H1 (cell line): ENCODE measurements at regions not wholly inside any gene's neighbourhood (a gene's known extent, or its start where the extent isn't known, plus 50 kb on each side); places are given as distances from the start of the nearest gene placed in this dataset.

Experiments
- CTCF ChIA-PET: fragments of 300-600 bp; sonication (Branson Sonifier 250); formaldehyde crosslinking; loops from one replicate; lab custom pipeline; 2021; ENCODE audit not compliant: partially characterized antibody; lab: Charles Lee
- POLR2A ChIA-PET: fragments of 300-600 bp; sonication (Branson Sonifier 250); formaldehyde crosslinking; loops from one replicate; lab custom pipeline; 2021; ENCODE audit warnings: inconsistent platforms; ENCODE audit not compliant: partially characterized antibody; lab: Charles Lee
- DNase-seq, 2 experiments: peaks; one replicate each; pipeline versions ENCODE4 v3.0.0 to v3.0.0-alpha.2; 2010 to 2022; ENCODE audit warnings: low spot score in 2 of 2, low read depth in 1 of 2, mixed read lengths in 1 of 2
- FAIRE-seq: peaks from 2 replicates; lab custom pipeline; 2011; peaks lifted over from hg19 to GRCh38; lab: Jason Lieb, UNC
- H2AFZ ChIP-seq: 2 replicates; pipeline ENCODE4 v1.8.1; 2012; ENCODE audit warnings: low read length, inconsistent platforms
- H2AK5ac ChIP-seq: 2 replicates; pipeline ENCODE4 v1.6.1; 2013; ENCODE audit warnings: low read depth, low read length
- H2BK120ac ChIP-seq: replicated peaks from 2 replicates; pipeline ENCODE3; 2013; ENCODE audit warnings: low read depth, low read length, inconsistent platforms
- H2BK12ac ChIP-seq: 2 replicates; pipeline ENCODE4 v1.6.1; 2013; ENCODE audit warnings: low read depth, low read length
- H2BK15ac ChIP-seq: 2 replicates; pipeline ENCODE4 v1.6.1; 2013; ENCODE audit warnings: low read length
- H2BK20ac ChIP-seq: 2 replicates; pipeline ENCODE4 v1.6.1; 2013; ENCODE audit warnings: low read length
- H2BK5ac ChIP-seq: 2 replicates; pipeline ENCODE4 v1.6.1; 2013; ENCODE audit warnings: low read depth, low read length
- H3K14ac ChIP-seq: 2 replicates; pipeline ENCODE4 v1.6.1; 2013; ENCODE audit warnings: inconsistent platforms; ENCODE audit not compliant: insufficient read length
- H3K18ac ChIP-seq: 2 replicates; pipeline ENCODE4 v1.6.1; 2013; ENCODE audit warnings: low read length; ENCODE audit errors: extremely low read depth
- H3K23ac ChIP-seq: 2 replicates; pipeline ENCODE4 v1.6.1; 2013; ENCODE audit warnings: inconsistent platforms; ENCODE audit not compliant: insufficient read length
- H3K23me2 ChIP-seq: 2 replicates; pipeline ENCODE4 v1.6.1; 2013; ENCODE audit warnings: low read depth, low read length
- H3K27ac ChIP-seq: 2 replicates; pipeline ENCODE4 v1.6.1; 2011; ENCODE audit warnings: low read depth, low read length, inconsistent platforms
- H3K27me3 ChIP-seq, 4 experiments: replicated peaks in 1 of 4; 1 replicate in 1 of 4; 2 replicates in 3 of 4; pipeline versions ENCODE4 v1.6.1 to v1.8.1; 2011 to 2013; ENCODE audit warnings: low read length in 3 of 4, mild to moderate bottlenecking in 3 of 4, inconsistent platforms in 2 of 4, mixed read lengths in 2 of 4, moderate library complexity in 1 of 4; ENCODE audit not compliant: control insufficient read depth in 3 of 4, insufficient read depth in 3 of 4; ENCODE audit errors: extremely low read depth in 1 of 4
- H3K36me3 ChIP-seq, 4 experiments: 2 replicates each; pipeline versions ENCODE4 v1.6.1 to v1.8.1; 2011 to 2013; ENCODE audit warnings: mild to moderate bottlenecking in 4 of 4, low read length in 3 of 4, moderate library complexity in 2 of 4, control low read depth in 1 of 4, inconsistent platforms in 1 of 4; ENCODE audit not compliant: insufficient read depth in 4 of 4, control insufficient read depth in 2 of 4
- H3K4ac ChIP-seq: replicated peaks from 2 replicates; pipeline ENCODE3; 2013; ENCODE audit warnings: low read length, low read depth, mixed read lengths, inconsistent platforms; ENCODE audit not compliant: insufficient read length
- H3K4me1 ChIP-seq, 4 experiments: replicated peaks in 1 of 4; 1 replicate in 1 of 4; 2 replicates in 3 of 4; pipeline versions ENCODE4 v1.6.1 to v1.8.1; 2011 to 2013; ENCODE audit warnings: low read length in 3 of 4, inconsistent platforms in 2 of 4, mixed read lengths in 1 of 4; ENCODE audit not compliant: insufficient read depth in 4 of 4, control insufficient read depth in 3 of 4
- H3K4me2 ChIP-seq, 2 experiments: 2 replicates each; pipeline versions ENCODE4 v1.6.1 to v1.8.1; 2011 to 2013; ENCODE audit warnings: low read depth in 2 of 2, low read length in 2 of 2, control low read depth in 1 of 2, inconsistent platforms in 1 of 2, mild to moderate bottlenecking in 1 of 2; ENCODE audit not compliant: insufficient read depth in 1 of 2
- H3K4me3 ChIP-seq, 4 experiments: fragments of 200-600, 300-600 bp in 1 of 4; sonication (generic), shearing (Covaris generic), sonication (Bioruptor Twin) in 1 of 4; 2 replicates each; pipeline versions ENCODE4 v1.5.1 to v1.8.1; 2011 to 2016; ENCODE audit warnings: low read length in 4 of 4, low read depth in 3 of 4, control low read depth in 2 of 4, inconsistent platforms in 2 of 4, mild to moderate bottlenecking in 2 of 4, mixed read lengths in 1 of 4, moderate library complexity in 1 of 4; ENCODE audit not compliant: insufficient read depth in 2 of 4; ENCODE audit errors: extremely low read depth in 1 of 4
- H3K56ac ChIP-seq: replicated peaks from 2 replicates; pipeline ENCODE3; 2013; ENCODE audit warnings: low read depth, mild to moderate bottlenecking, mixed read lengths, low read length, inconsistent platforms; ENCODE audit not compliant: insufficient read length
- H3K79me1 ChIP-seq: 2 replicates; pipeline ENCODE4 v1.6.1; 2013; ENCODE audit warnings: low read depth, low read length, control low read depth
- H3K79me2 ChIP-seq, 2 experiments: 2 replicates each; pipeline versions ENCODE4 v1.6.1 to v1.8.1; 2012 to 2013; ENCODE audit warnings: low read length in 2 of 2, mild to moderate bottlenecking in 2 of 2, inconsistent platforms in 1 of 2; ENCODE audit not compliant: insufficient read depth in 2 of 2, control insufficient read depth in 1 of 2
- H3K9ac ChIP-seq, 4 experiments: replicated peaks in 1 of 4; 1 replicate in 1 of 4; 2 replicates in 3 of 4; pipeline versions ENCODE4 v1.6.1 to v1.8.1; 2011 to 2013; ENCODE audit warnings: low read depth in 3 of 4, low read length in 3 of 4, control low read depth in 2 of 4, mild to moderate bottlenecking in 2 of 4, moderate library complexity in 2 of 4, inconsistent platforms in 1 of 4; ENCODE audit errors: extremely low read depth in 1 of 4
- H3K9me3 ChIP-seq, 2 experiments: 2 replicates each; pipeline versions ENCODE4 v1.6.1 to v1.8.1; 2012 to 2013; ENCODE audit warnings: mild to moderate bottlenecking in 2 of 2, moderate library complexity in 2 of 2, control low read depth in 1 of 2, inconsistent platforms in 1 of 2, low read depth in 1 of 2, low read length in 1 of 2, mixed read lengths in 1 of 2; ENCODE audit not compliant: insufficient read depth in 2 of 2
- H4K20me1 ChIP-seq, 2 experiments: replicated peaks in 1 of 2; 2 replicates each; pipeline versions ENCODE3 to v1.8.1; 2011 to 2013; ENCODE audit warnings: inconsistent platforms in 2 of 2, low read length in 2 of 2, mild to moderate bottlenecking in 1 of 2; ENCODE audit not compliant: insufficient read depth in 2 of 2, control insufficient read depth in 1 of 2
- H4K5ac ChIP-seq: 2 replicates; pipeline ENCODE4 v1.6.1; 2013; ENCODE audit warnings: low read length, low read depth, mixed read lengths, inconsistent platforms; ENCODE audit not compliant: insufficient read length
- H4K8ac ChIP-seq: 2 replicates; pipeline ENCODE4 v1.8.0; 2013; ENCODE audit warnings: mild to moderate bottlenecking, moderate library complexity, low read length, inconsistent platforms; ENCODE audit not compliant: insufficient read depth; ENCODE audit errors: extremely low read depth
- H4K91ac ChIP-seq: replicated peaks from 2 replicates; pipeline ENCODE3; 2013; ENCODE audit warnings: low read length, mixed read lengths, inconsistent platforms; ENCODE audit not compliant: insufficient read length
- ASH2L ChIP-seq: fragments of 200-600, 300-600 bp; sonication (generic); IDR thresholded peaks from one replicate; pipeline ENCODE4 v1.7.1; 2017; ENCODE audit warnings: low read length
- ATF2 ChIP-seq: IDR thresholded peaks from 2 replicates; pipeline ENCODE4 v1.6.1; 2012; ENCODE audit warnings: low read length, inconsistent platforms
- BRCA1 ChIP-seq: IDR thresholded peaks from 2 replicates; pipeline ENCODE4 v1.6.1; 2012; ENCODE audit warnings: low read depth, low read length, improper control_type of control experiment
- CHD2 ChIP-seq: IDR thresholded peaks from 2 replicates; pipeline ENCODE4 v1.6.1; 2012; ENCODE audit warnings: low read length, improper control_type of control experiment
- EGR1 ChIP-seq: IDR thresholded peaks from 2 replicates; pipeline ENCODE4 v1.6.1; 2011; ENCODE audit warnings: low read depth, low read length, borderline replicate concordance
- GTF2F1 ChIP-seq: IDR thresholded peaks from 2 replicates; pipeline ENCODE4 v1.6.1; 2012; ENCODE audit warnings: low read depth, low read length, improper control_type of control experiment, borderline replicate concordance
- HDAC6 ChIP-seq: IDR thresholded peaks from one replicate; pipeline ENCODE4 v1.7.1; 2012; ENCODE audit warnings: low read depth, mild to moderate bottlenecking, inconsistent platforms, low read length, moderate library complexity
- POLR2AphosphoS5 ChIP-seq: IDR thresholded peaks from 2 replicates; pipeline ENCODE4 v1.6.1; 2011; ENCODE audit warnings: low read depth, low read length
- POU5F1 ChIP-seq: IDR thresholded peaks from 2 replicates; pipeline ENCODE4 v1.6.1; 2011; ENCODE audit warnings: low read depth, mild to moderate bottlenecking, low read length, moderate library complexity
- RFX5 ChIP-seq: IDR thresholded peaks from 2 replicates; pipeline ENCODE4 v1.6.1; 2011; ENCODE audit warnings: low read depth, low read length, improper control_type of control experiment, borderline replicate concordance
- TAF7 ChIP-seq: optimal IDR thresholded peaks from 2 replicates; pipeline ENCODE3; 2011; ENCODE audit warnings: low read depth, mild to moderate bottlenecking, inconsistent platforms, low read length, moderate library complexity, borderline replicate concordance
- TEAD4 ChIP-seq: IDR thresholded peaks from 2 replicates; pipeline ENCODE4 v1.6.1; 2012; ENCODE audit warnings: low read depth, low read length, inconsistent platforms, mixed read lengths
- YY1 ChIP-seq: IDR thresholded peaks from 2 replicates; pipeline ENCODE4 v1.6.1; 2011; ENCODE audit warnings: low read depth, mild to moderate bottlenecking, low read length
- WGBS, 2 experiments: shearing (Covaris generic) in 1 of 2; methylation state at CpG; one replicate each; pipeline versions ENCODE4 v1.1.6 to v1.1.7; 2013 to 2015; ENCODE audit warnings: low lambda C conversion rate in 2 of 2, mixed read lengths in 2 of 2, inconsistent platforms in 1 of 2, low coverage in 1 of 2, missing lambda C conversion rate in 1 of 2; ENCODE audit not compliant: insufficient replicate concordance in 2 of 2, insufficient coverage in 1 of 2, insufficient read length in 1 of 2; ENCODE audit errors: extremely low coverage in 1 of 2, missing lambda C conversion rate in 1 of 2; 5-methylcytosine and 5-hydroxymethylcytosine counted together

GRCh38 chr7:1288996-1289551 lies 56.4 kb downstream of the UNCX start:
- Histone ChIP-seq H3K23me2 (peaks cover 3% of the 10 kb centered on the region; the same call in 1 of the 2 replicates), H3K14ac (no peak overlapping the region), H4K20me1 (no peaks in the 10 kb centered on the region), H3K4me2 (no peak overlapping the region), H3K79me1 (no peaks in the 10 kb centered on the region), H3K27me3 (peaks cover 0 to 28% (median 21%) of the 10 kb centered on the region in 4 experiments; a peak in 6 of 7 replicates), H3K9ac (no peak overlapping the region), H3K79me2 (no peaks in the 10 kb centered on the region), H4K8ac (no peak overlapping the region; the same call in 1 of the 2 replicates), H4K91ac (no peak overlapping the region), H3K4me1 (peaks cover 0 to 6% (median 0%) of the 10 kb centered on the region in 4 experiments; a peak in 2 of 7 replicates), H2BK120ac (no peak overlapping the region), H2BK20ac (no peak overlapping the region), H4K5ac (no peak overlapping the region), H3K4ac (no peak overlapping the region), H2BK5ac (no peak overlapping the region), H3K27ac (no peak overlapping the region), H3K4me3 (no peak overlapping the region), H3K18ac (no peak overlapping the region), H3K9me3 (no peaks in the 10 kb centered on the region), H3K36me3 (no peaks in the 10 kb centered on the region), H2AK5ac (no peak overlapping the region), H2BK15ac (no peak overlapping the region), H2BK12ac (no peak overlapping the region), H3K56ac (no peak overlapping the region), H3K23ac (no peak overlapping the region), H2AFZ (no peak overlapping the region)
- 86% methylated on average over 27 of the region's 32 CpGs; no CpG with 5 or more reads in 1 of the 2 experiments for WGBS, 2 experiments
- no peak for FAIRE-seq
- ChIA-PET POLR2A (interaction anchor here (1.0 to 1.6 kb wide), 2 partner anchors 11 kb away, joined by 3 read pairs; no protein-coding TSS in a partner anchor), CTCF (interaction anchor here (1.2 to 1.8 kb wide), 5 partner anchors 11 to 105 kb away, joined by 4 to 5 read pairs (median 4); no protein-coding TSS in a partner anchor)
- DNase-seq: no peak
- TF ChIP-seq HDAC6: no peak
- no peak for TF ChIP-seq RFX5
- TF ChIP-seq BRCA1: no peak
- TF ChIP-seq POLR2AphosphoS5: no peak
- no peak for TF ChIP-seq ASH2L
- no peak for TF ChIP-seq ATF2
- TF ChIP-seq EGR1: no peak
- TF ChIP-seq YY1: no peak
- no peak for TF ChIP-seq TAF7
- no peak for TF ChIP-seq GTF2F1
- TF ChIP-seq TEAD4: no peak
- TF ChIP-seq CHD2: no peak
- TF ChIP-seq POU5F1: no peak
